ENCODE measurements at regions not wholly inside any gene's neighbourhood (a gene's known extent, or its start where the extent isn't known, plus 50 kb on each side); places are given as distances from the start of the nearest gene placed in this dataset.

DNA sequence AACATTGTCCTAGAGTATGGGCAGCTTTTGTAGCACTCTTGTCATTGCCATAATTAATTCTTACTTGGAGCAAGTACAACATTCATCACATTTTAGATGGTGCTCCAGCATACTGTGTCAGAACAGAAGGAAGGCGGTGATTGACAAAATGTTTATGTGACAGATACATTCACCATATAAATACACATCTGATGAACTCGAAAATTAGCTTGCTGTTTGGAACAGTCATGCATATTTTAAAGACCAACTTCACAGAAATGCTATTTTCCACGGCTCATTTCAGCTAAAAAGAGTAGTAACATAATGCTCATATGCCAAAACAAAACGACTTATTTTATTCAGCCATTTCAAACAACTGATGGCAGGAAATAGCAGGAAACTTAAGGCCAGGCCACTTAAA, 302.7 kb downstream of the MRPL39 start:
- TF ChIP-seq, protein P1, sequence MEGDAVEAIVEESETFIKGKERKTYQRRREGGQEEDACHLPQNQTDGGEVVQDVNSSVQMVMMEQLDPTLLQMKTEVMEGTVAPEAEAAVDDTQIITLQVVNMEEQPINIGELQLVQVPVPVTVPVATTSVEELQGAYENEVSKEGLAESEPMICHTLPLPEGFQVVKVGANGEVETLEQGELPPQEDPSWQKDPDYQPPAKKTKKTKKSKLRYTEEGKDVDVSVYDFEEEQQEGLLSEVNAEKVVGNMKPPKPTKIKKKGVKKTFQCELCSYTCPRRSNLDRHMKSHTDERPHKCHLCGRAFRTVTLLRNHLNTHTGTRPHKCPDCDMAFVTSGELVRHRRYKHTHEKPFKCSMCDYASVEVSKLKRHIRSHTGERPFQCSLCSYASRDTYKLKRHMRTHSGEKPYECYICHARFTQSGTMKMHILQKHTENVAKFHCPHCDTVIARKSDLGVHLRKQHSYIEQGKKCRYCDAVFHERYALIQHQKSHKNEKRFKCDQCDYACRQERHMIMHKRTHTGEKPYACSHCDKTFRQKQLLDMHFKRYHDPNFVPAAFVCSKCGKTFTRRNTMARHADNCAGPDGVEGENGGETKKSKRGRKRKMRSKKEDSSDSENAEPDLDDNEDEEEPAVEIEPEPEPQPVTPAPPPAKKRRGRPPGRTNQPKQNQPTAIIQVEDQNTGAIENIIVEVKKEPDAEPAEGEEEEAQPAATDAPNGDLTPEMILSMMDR (IDR thresholded peaks at IDR 0.05; ENCODE audit: poor library complexity, severe bottlenecking) = no peak
- TF ChIP-seq EZH2 (IDR thresholded peaks at IDR 0.05; ENCODE audit: borderline replicate concordance, insufficient read depth, low read length, poor library complexity, severe bottlenecking) (no peak), EP300 (conservative IDR thresholded peaks at IDR 0.05; ENCODE audit: poor library complexity, severe bottlenecking) (no peak), RAD21 (conservative IDR thresholded peaks at IDR 0.05) (no peak), POLR2AphosphoS5 (IDR thresholded peaks at IDR 0.05) (no peak)

Measured in neural cell (in vitro differentiated cells).